HAP-1 (cell line): ENCODE measurements at regions not wholly inside any gene's neighbourhood (a gene's known extent, or its start where the extent isn't known, plus 50 kb on each side); places are given as distances from the start of the nearest gene placed in this dataset.
"Not testable (repeated sequence)": the region's sequence is repeated elsewhere in the genome, so short reads cannot be mapped to it uniquely, and the experiment has no call there.

Experiments
- DNase-seq, 2 experiments: peaks; one replicate each; pipeline ENCODE4 v3.0.0-alpha.2; 2016 to 2020; ENCODE audit warnings: low spot score in 2 of 2
- H3K27me3 ChIP-seq: fragments of 250-450 bp; sonication (Bioruptor Pico); 2 replicates; pipeline ENCODE4 v1.5.1; 2020; ENCODE audit warnings: low read depth, mild to moderate bottlenecking, moderate library complexity
- H3K36me3 ChIP-seq: fragments of 250-450 bp; sonication (Bioruptor Pico); replicated peaks from 2 replicates; pipeline ENCODE4 v1.5.1; 2020; ENCODE audit warnings: mild to moderate bottlenecking
- H3K4me1 ChIP-seq: fragments of 250-450 bp; sonication (Bioruptor Pico); 2 replicates; pipeline ENCODE4 v1.5.1; 2020; ENCODE audit warnings: mild to moderate bottlenecking
- H3K4me3 ChIP-seq: fragments of 250-450 bp; sonication (Bioruptor Pico); 2 replicates; pipeline ENCODE4 v1.5.1; 2020; ENCODE audit warnings: mild to moderate bottlenecking, moderate library complexity
- H3K9me3 ChIP-seq: fragments of 250-450 bp; sonication (Bioruptor Pico); 2 replicates; pipeline ENCODE4 v1.5.1; 2020; ENCODE audit warnings: mild to moderate bottlenecking, moderate library complexity
- in situ Hi-C: fragments of 300-500 bp; cut with MboI; formaldehyde crosslinking; loops from 3 replicates; pipeline ENCODE4 v1.14.3; 2020; ENCODE audit warnings: low sequenced_read_pairs, inconsistent platforms, mixed read lengths

DNA sequence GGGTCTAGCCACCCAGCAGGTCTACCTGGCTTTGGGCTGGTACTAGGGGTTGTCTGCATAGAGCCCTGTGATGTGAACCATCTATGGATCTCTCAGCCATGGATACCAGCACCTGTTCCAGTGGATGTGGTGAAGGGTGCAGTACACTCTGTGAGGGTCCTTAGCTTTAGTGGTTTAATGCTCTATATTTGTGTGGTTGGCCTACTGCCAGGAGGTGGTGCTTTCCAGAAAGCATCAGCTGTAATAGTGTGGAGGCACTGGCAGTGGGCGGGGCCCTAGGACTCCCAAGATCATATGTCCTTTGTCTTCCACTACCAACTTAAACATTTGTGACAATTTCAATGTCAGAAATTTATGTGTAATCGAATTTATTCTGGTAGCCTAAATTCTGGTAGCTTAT is 1065.1 kb downstream of the RPIA start:
- DNase-seq, H3K9me3 ChIP-seq, H3K4me1 ChIP-seq, in situ Hi-C loops, H3K36me3 ChIP-seq, H3K4me3 ChIP-seq, H3K27me3 ChIP-seq: not testable (repeated sequence)

DNA sequence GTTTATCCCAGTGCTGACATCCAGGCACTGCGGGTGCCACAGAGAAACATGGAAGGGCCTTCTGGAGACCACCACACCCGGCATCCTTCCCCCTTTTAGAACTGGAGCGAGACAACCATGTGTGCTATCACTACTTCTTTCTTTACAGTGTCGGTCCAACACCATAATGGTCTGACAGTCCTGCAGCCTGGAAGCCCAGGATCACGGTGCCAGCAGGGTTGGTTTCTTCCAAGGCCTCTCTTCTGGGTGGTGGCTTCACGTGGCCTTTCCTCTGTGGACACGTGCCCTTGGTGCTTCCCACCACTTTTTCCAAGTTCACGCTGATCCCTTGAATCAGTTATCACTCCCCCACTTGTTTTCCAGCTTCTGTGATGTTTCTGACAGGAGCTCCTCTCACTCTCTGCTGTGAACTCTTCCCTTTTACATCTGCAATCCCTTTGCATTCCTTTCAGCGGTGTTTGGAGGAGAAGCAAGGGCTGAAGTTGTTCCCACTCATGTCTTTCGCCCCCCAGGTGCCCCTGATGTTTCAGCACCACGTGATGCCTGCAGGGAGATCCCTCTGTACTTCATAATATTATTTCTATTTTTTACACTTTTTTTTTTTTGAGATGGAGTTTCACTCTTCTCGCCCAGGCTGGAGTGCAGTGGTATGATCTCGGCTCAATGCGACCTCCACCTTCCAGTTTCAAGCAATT is 1067.0 kb downstream of the RPIA start:
- in situ Hi-C loops, H3K4me1 ChIP-seq, H3K27me3 ChIP-seq, DNase-seq, H3K36me3 ChIP-seq, H3K4me3 ChIP-seq, H3K9me3 ChIP-seq: not testable (repeated sequence)

DNA sequence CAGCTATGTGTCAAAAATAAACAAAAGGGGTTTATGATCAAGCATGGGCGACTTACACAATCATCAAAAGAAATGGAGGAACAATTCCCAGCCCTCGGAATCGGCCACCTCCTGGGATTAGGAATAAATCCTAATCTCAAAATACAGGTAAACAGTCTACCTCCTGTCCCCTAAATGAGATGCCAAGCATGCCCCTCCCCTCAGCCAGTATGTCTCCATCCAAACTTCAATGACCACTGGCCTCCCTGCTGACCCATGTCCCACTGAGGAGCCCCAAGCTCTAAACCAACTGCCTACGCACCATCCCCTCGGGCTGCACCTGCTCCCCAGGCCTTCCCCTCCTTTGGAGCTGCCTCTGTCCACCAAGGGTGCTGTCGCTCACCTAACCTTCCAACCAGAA is 1069.3 kb downstream of the RPIA start:
- H3K9me3 ChIP-seq, DNase-seq, H3K27me3 ChIP-seq, H3K4me3 ChIP-seq, H3K36me3 ChIP-seq, H3K4me1 ChIP-seq, in situ Hi-C loops: not testable (repeated sequence)

DNA sequence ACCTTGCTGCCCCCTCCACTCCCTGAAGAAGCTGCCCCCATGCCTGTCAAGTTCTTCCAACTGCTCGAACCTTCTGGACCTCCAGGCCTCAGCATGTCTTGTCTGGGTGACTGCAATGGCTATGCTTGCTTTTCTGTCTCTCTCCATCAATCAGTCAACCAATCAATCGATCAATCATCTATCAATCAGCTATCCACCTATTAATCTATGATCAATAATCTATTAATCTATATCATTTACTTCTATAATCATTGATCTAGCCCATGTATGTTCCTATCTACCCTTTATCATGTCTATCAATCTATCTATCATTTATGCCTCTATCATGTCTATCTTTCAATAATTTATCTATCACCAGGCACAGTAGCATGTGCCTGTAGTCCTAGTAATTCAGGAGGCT is 1069.7 kb downstream of the RPIA start:
- H3K4me3 ChIP-seq, DNase-seq, H3K4me1 ChIP-seq, in situ Hi-C loops, H3K9me3 ChIP-seq, H3K36me3 ChIP-seq, H3K27me3 ChIP-seq: not testable (repeated sequence)

DNA sequence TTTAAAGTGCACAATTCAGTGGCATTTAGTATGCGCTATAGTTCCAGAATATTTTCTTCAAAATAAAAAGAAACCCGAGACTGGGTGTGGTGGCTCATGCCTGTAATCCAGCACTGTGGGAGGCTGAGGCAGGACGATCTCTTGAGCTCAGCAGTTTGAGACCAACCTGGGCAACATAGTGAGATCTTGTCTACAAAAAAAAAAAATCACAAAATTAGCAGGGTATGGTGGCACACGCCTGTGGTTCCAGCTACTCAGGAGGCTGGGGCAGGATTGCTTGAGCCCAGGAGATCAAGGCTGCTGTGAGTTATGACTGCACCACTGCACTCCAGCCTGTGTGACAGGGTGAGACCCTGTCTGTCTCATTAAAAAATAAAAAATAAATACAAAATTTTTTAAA is 1070.4 kb downstream of the RPIA start:
- H3K4me3 ChIP-seq, H3K27me3 ChIP-seq, H3K9me3 ChIP-seq, H3K4me1 ChIP-seq, DNase-seq, in situ Hi-C loops, H3K36me3 ChIP-seq: not testable (repeated sequence)

DNA sequence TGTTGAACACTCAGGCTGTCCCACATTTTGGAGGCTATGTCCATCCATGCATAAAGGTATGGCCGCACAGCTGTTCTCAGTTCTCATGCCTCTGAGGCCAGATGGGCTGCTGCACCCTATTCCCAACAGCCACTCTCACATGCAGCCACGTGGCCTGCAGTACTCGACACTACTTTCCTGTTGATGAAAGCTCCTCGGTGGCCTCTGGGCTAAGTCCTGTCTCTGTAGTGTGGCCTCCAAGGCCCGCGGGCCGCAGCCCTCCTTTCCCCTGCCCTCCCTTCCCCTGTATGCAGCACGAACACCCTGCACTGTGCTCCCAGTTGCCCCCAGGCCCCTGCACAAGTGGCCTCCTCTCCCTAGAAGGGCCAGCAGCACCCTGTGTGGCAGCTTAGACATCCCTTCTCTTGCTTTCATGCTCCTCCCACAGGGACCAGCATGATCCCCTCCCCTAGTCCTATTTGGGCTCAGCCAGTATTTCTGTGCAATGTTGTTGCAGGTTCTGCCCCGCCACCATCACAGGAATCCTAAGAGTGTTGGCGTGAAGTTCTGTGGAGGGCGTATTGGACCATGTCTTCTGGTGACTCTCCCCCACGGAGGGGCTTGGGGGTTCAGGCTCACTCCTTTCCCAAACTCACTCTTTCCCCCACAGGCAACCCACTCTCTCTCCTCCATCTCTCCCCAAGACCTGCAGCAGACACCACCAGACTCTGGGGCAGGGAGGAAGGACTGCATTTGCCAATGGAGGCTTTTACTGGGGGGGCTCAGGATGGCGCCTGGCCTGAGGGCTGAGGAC is 1071.2 kb downstream of the RPIA start:
- DNase-seq, H3K4me3 ChIP-seq, in situ Hi-C loops, H3K27me3 ChIP-seq, H3K36me3 ChIP-seq, H3K9me3 ChIP-seq, H3K4me1 ChIP-seq: not testable (repeated sequence)

DNA sequence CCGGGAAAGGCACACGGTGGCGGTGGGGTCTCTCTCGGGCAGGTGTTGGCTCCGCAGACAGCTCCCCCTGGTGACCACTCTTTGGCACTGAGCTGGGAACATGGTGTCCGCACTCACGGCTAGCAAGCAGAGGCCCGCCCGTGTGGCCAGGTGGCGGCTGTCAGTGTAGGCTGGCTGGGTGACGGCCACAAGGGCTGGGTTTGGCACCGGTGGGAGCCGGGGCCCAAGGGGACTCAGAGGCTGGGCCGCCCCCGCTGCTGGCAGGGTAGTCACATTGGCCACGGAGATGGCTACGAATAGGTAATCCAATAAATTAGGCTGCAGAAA is 1071.7 kb downstream of the RPIA start:
- Histone ChIP-seq H3K27me3 (no peaks in the 10 kb centered on the region), H3K4me3 (no peak overlapping the region), H3K9me3 (peaks cover 2% of the 10 kb centered on the region; the same call in 1 of the 2 replicates), H3K4me1 (no peaks in the 10 kb centered on the region), H3K36me3 (no peaks in the 10 kb centered on the region)
- peak in 1 of 2 experiments; percentile 7 for DNase-seq
- in situ Hi-C loops, result no loop called here

DNA sequence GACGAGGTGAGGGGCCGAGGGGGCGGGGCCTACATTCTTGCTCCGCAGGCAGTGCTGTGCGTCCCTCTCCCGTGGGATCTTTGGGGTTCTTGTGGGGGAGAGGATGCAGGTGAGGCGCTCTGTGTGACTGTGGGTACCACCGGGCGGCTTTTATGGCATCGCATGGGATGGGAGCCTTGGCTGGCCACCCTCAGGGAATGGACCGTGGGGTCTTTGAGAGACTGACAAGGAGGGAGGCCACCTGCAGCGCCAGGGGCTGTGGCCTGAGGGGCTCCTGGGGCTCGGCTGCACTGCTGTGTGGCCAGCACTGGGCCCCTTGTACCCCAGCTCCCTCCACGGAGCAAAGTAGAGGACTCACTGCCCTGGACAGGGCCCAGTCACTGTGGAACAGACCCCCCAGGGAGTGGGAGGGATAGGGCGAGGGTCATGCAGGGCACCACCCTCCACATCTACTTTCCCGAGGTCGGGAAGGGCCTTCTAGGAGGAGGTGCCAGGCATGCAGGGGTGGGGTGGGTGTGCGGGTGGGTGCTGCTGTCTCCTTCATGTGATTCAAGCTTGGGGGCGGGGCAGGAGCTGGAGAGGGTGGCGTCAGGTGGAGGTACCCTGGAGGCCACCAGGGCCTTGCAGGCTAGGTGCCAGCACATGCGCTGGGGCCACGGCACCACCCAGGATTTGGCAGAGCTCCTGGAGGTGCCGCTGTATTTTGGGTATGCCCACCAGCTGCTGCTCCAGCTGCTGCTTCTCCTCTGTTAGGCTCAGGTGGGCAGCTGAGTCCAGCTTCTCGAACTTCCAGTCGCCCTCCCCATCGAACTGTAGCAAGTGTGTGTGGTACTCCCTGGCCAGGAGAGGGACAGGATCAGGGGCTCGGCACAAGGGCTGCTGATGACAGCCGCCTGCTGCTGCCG is 1072.4 kb downstream of the RPIA start:
- no peaks in the 10 kb centered on the region for H3K27me3 ChIP-seq
- H3K36me3 ChIP-seq, result no peaks in the 10 kb centered on the region
- peak in 1 of 2 experiments; percentile 7 for DNase-seq
- H3K9me3 ChIP-seq, result peaks cover 2% of the 10 kb centered on the region; the same call in 1 of the 2 replicates
- H3K4me1 ChIP-seq, result no peaks in the 10 kb centered on the region
- H3K4me3 ChIP-seq, result no peak overlapping the region
- in situ Hi-C loops, result no loop called here

DNA sequence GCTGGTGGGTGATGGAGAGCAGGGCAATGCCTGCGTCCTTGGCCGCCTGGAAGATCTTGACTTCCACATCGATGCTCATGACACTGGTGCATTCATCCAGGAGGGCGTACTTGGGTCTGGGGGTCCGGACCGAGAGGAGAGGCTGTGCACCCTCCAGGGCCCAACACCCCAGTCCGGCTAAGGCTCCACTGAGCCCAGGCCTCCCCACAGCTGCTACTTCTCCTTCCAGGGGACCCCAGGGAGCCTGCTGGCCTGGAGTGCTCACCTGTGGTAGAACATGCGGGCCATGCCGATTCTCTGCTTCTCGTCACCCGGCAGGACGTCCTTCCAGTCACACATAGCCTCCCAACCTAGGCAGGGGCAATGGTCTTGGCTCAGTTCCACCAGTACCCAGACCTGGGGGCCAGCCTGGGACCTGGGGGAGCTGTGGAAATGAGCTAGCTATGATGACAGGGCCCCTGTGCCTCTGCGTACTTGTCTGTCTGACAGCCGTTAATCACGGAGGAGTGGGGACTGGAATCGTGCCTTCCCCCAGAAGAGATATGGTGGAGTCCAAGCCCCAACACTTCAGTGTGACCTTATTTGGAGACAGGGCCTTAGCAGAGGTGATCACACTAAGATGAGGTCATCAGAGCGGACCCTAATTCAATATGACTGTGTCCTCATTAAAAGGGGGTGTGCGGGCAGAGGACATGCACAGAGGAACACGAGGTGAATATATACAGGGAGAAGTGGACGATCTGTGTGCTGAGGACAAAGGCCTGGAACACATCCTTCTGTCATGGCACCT is 1073.3 kb downstream of the RPIA start:
- H3K27me3 ChIP-seq, DNase-seq, in situ Hi-C loops, H3K4me1 ChIP-seq, H3K9me3 ChIP-seq, H3K4me3 ChIP-seq, H3K36me3 ChIP-seq: not testable (repeated sequence)

DNA sequence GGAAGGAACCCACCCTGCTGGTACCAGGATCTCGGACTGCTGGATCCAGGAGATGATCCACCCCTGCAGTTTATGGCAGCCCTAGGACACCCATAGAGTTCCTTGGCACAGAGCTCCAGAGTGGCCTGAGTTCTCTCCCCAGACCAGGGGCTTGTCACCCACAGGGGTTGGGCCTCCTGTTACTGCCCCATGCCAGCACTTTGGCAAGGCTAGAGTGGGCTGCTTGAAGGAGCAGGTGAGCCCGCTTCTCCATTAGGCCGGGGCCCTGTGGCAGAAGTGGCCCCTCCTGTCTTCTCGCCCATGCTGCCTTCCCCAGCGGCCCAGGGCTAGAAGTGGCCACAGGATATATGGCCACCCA is 1073.9 kb downstream of the RPIA start:
- H3K4me3 ChIP-seq, H3K4me1 ChIP-seq, DNase-seq, H3K36me3 ChIP-seq, H3K27me3 ChIP-seq, H3K9me3 ChIP-seq, in situ Hi-C loops: not testable (repeated sequence)

DNA sequence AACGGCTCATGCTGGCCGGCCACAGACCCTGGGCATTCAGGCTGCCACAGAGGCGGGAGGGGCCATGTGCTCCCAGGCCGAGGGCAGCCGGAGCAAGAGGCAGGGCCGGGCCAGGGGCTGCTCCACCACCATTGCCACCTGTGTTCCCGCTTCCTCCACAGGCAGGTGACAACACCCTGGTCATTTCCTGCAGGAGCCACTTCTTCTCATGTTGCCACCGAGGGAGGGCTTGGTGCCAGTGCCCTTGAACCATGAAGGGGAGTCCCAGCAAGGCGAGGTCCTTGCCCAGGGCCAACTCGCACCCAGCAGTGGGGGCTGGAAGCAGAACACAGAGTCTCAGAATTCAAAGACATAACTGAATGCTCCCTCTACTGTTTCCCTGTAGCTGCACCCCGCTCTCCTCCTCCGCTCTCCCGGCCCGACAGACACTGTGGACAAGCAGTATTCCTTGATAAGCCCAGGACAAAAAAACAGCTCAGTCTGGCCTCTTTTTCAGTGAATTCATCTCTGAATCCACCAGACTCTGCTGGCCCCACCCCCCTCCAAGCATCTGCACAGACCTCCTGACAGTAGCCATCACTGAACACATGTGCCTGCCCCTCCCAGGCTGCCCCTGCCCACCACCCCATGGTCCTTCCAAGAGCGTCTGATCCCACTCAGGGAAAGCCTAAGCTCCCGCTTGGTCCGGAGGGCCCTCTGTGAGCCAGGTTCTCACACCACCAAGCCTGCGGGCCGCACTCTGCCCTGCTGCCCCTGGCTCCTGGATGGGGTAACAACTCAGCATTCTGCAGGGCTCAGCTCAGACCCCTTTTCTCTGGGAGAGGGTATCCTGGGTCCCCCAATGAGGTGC is 1074.9 kb downstream of the RPIA start:
- H3K9me3 ChIP-seq, in situ Hi-C loops: not testable (repeated sequence)

DNA sequence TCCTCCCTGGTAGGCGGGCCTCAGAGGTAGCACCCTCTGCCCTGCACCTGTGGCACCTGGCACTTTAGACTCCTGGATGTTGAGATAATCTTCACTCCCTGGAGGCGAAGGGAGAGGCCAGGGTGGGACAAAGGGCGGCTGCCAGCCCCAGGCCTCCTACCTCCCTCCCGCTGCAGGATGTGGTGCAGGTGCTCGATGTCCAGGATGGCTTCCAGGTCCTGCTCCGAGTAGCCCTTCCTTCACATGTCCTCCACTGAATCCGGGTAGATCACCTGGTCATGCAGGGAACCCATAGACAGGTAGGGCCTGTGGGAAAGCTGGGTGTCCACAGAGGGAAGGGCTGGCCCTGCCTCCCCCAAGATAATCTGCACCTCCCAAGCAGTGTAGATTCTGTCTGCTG is 1075.6 kb downstream of the RPIA start:
- H3K9me3 ChIP-seq, H3K36me3 ChIP-seq, in situ Hi-C loops, H3K4me1 ChIP-seq, DNase-seq, H3K4me3 ChIP-seq, H3K27me3 ChIP-seq: not testable (repeated sequence)

More for the DNA sequence above, 1074.9 kb downstream of the RPIA start:
- not testable (repeated sequence) for H3K4me3 ChIP-seq, DNase-seq, H3K27me3 ChIP-seq, H3K36me3 ChIP-seq, H3K4me1 ChIP-seq
